GM23248 (cell line): ENCODE measurements at regions not wholly inside any gene's neighbourhood (a gene's known extent, or its start where the extent isn't known, plus 50 kb on each side); places are given as distances from the start of the nearest gene placed in this dataset.
A peak's percentile ranks its signal among the peaks of the same experiment; 100 is the strongest.

Source experiments
- DNase-seq: peaks from one replicate; pipeline ENCODE4 v3.0.0-alpha.2; 2015
- H2AFZ ChIP-seq: fragments of 200-600 bp; sonication (generic); 2 replicates; pipeline ENCODE4 v1.6.1; 2016; ENCODE audit warnings: antibody characterized with exemption
- H3F3A ChIP-seq: fragments of 200-600 bp; sonication (generic); 2 replicates; pipeline ENCODE4 v1.6.1; 2016; ENCODE audit warnings: mild to moderate bottlenecking, antibody characterized with exemption, mixed run types; ENCODE audit not compliant: insufficient read depth
- H3K27ac ChIP-seq: fragments of 200-600 bp; sonication (generic); 2 replicates; pipeline ENCODE4 v1.5.1; 2016; ENCODE audit warnings: mild to moderate bottlenecking
- H3K27me3 ChIP-seq: fragments of 200-600 bp; sonication (generic); replicated peaks from 2 replicates; pipeline ENCODE4 v1.6.1; 2016; ENCODE audit warnings: mild to moderate bottlenecking; ENCODE audit not compliant: insufficient read depth
- H3K36me3 ChIP-seq: fragments of 200-600 bp; sonication (generic); 2 replicates; pipeline ENCODE4 v1.6.1; 2016; ENCODE audit warnings: low read depth, mild to moderate bottlenecking
- H3K4me1 ChIP-seq: fragments of 200-600 bp; sonication (generic); 2 replicates; pipeline ENCODE4 v1.6.1; 2016; ENCODE audit warnings: mild to moderate bottlenecking; ENCODE audit not compliant: insufficient read depth
- H3K4me2 ChIP-seq: fragments of 200-600 bp; sonication (generic); one replicate; pipeline ENCODE4 v1.6.1; 2016; ENCODE audit warnings: mild to moderate bottlenecking; ENCODE audit not compliant: unreplicated experiment
- H3K4me3 ChIP-seq: fragments of 200-600 bp; sonication (generic); 2 replicates; pipeline ENCODE4 v1.5.1; 2016; ENCODE audit warnings: mild to moderate bottlenecking
- H3K79me2 ChIP-seq: fragments of 200-600 bp; sonication (generic); 2 replicates; pipeline ENCODE4 v1.6.1; 2016; ENCODE audit warnings: mild to moderate bottlenecking; ENCODE audit not compliant: insufficient read depth
- H3K9ac ChIP-seq: fragments of 200-600 bp; sonication (generic); 2 replicates; pipeline ENCODE4 v1.6.1; 2016; ENCODE audit warnings: mild to moderate bottlenecking
- H3K9me2 ChIP-seq: fragments of 200-600 bp; sonication (generic); 2 replicates; pipeline ENCODE4 v1.6.1; 2016; ENCODE audit warnings: mixed run types, mild to moderate bottlenecking, moderate library complexity; ENCODE audit not compliant: insufficient read depth
- H3K9me3 ChIP-seq: fragments of 200-600 bp; sonication (generic); one replicate; pipeline ENCODE4 v1.6.1; 2017; ENCODE audit warnings: low read depth
- H4K20me1 ChIP-seq: fragments of 200-600 bp; sonication (generic); 2 replicates; pipeline ENCODE4 v1.6.0; 2016; ENCODE audit not compliant: insufficient read depth
- EZH2 ChIP-seq: fragments of 200-600 bp; sonication (generic); IDR thresholded peaks from 2 replicates; pipeline ENCODE4 v1.6.1; 2018; ENCODE audit warnings: antibody characterized with exemption, mild to moderate bottlenecking; ENCODE audit not compliant: insufficient read depth, poor library complexity, severe bottlenecking
- EZH2phosphoT487 ChIP-seq: fragments of 200-600 bp; sonication (generic); IDR thresholded peaks from 2 replicates; pipeline ENCODE4 v1.6.1; 2018; ENCODE audit warnings: antibody characterized with exemption, moderate library complexity, mild to moderate bottlenecking, low read depth; ENCODE audit not compliant: insufficient read depth
- WGBS, 2 experiments: methylation state at CpG; one replicate each; pipeline ENCODE4 v1.1.6; 2015 to 2017; ENCODE audit warnings: low lambda C conversion rate in 2 of 2, low coverage in 1 of 2; ENCODE audit errors: missing lambda C conversion rate in 2 of 2; 5-methylcytosine and 5-hydroxymethylcytosine counted together
- in situ Hi-C: fragments of 300-500 bp; cut with MboI; formaldehyde crosslinking; loops from 2 replicates; pipeline ENCODE4 v1.15.0; 2020

DNA sequence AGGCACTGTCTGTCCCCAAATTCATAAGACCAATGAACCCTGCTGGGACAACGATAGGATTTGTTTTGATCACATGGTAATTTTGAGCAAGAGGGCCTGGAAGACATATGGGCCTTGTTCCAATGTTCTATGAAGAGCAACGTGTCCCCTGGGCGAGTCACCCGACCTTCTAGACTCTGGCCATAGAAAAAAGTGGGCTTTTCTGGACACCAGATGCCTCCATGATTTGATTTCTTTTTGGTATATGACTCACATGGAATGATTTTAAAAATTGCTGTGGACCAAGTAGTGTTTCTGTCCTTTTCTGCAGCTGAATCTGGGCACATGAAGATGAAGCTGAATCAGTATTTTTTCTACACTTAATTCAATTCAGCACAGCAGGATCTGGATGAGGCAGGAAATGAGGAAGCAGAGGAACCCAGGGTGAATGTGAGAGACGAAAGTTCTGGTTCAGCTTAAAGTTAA, 104.9 kb downstream of the CDC42EP3 start:
- Histone ChIP-seq H2AFZ (peak overlapping the region; percentile 61), H3K79me2 (no peaks in the 10 kb centered on the region), H4K20me1 (no peaks in the 10 kb centered on the region), H3K9me3 (no peaks in the 10 kb centered on the region), H3K36me3 (no peaks in the 10 kb centered on the region), H3K27ac (peak overlapping the region; percentile 74), H3K27me3 (no peaks in the 10 kb centered on the region), H3K9ac (peak overlapping the region; percentile 24), H3K9me2 (no peaks in the 10 kb centered on the region), H3K4me1 (peaks cover 83% of the 10 kb centered on the region), H3F3A (peaks cover 90% of the 10 kb centered on the region), H3K4me3 (peak overlapping the region; percentile 4; the same call in 1 of the 2 replicates), H3K4me2 (peak overlapping the region; percentile 23)
- no peak for TF ChIP-seq EZH2
- no peak for TF ChIP-seq EZH2phosphoT487
- 4 to 7% methylated on average over 5 of the region's 5 CpGs for WGBS, 2 experiments
- DNase-seq: peak; percentile 76
- in situ Hi-C loops: no loop called here

DNA sequence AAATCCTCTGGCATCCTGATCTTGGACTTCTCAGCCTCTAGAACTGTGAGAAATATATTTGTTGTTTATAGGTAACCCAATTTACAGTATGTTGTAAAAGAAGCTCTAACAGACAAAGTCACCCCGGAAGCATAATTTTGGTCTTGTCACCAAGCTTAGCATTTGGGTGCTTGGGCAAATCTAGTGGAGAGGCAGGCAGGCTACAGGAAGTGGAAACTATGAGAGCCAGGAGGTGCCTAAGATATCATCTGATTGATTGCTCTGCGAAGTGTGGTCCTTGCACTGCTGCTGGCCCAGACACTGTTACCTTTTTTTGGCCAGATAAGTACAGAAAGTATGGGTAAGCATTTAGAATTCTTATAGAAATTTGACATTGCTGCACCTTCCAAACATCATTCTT, 102.9 kb downstream of the CDC42EP3 start:
- H3K4me3 ChIP-seq: no peak overlapping the region
- no peak overlapping the region for H3K9ac ChIP-seq
- H3K36me3 ChIP-seq: no peaks in the 10 kb centered on the region
- H3K4me1 ChIP-seq: peaks cover 80% of the 10 kb centered on the region
- H3F3A ChIP-seq: peaks cover 89% of the 10 kb centered on the region
- H2AFZ ChIP-seq: no peak overlapping the region
- in situ Hi-C loops: no loop called here
- no peaks in the 10 kb centered on the region for H3K9me2 ChIP-seq
- TF ChIP-seq EZH2phosphoT487 (no peak), EZH2 (no peak)
- no peaks in the 10 kb centered on the region for H3K79me2 ChIP-seq
- no peaks in the 10 kb centered on the region for H3K27me3 ChIP-seq
- H3K27ac ChIP-seq: no peak overlapping the region
- H3K9me3 ChIP-seq: no peaks in the 10 kb centered on the region
- no peak overlapping the region for H3K4me2 ChIP-seq
- DNase-seq: no peak
- WGBS, 2 experiments: 96 to 98% methylated on average over 2 of the region's 2 CpGs
- H4K20me1 ChIP-seq: no peaks in the 10 kb centered on the region

DNA sequence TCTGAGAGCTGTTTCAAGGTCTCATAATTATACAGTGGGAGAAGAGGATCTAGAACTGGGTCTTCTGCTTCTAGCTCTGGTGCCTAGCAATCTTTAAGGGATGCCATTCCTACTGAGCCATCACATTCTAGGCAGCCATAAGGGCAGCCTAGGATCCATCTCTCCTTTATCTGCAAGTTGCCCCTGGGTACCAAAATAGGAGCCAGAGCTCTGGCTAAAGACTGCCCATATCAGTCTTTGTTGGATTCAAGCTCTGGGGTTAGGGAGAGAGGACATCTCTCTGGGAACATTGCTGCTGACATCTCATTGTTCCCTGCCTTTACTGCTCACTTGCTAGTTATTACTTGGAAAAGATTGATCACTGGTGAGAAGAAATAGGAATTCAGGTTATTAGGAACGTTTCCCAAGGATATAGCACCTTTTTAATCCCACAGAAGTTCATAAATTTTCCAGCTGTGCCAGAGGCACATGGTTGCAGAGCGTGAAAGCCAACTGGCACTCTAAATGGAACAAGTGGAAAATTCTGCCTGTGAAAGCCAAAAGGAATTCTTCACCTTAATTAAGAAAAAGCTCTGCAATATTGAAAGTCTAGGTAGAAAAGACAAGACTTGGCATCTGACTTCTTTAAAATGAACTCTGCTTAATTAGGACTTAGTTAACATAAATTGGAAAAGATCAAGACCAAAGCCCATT, 102.2 kb downstream of the CDC42EP3 start:
- H3K27ac ChIP-seq: peak overlapping the region; percentile 82
- in situ Hi-C loops: no loop called here
- H3K9ac ChIP-seq: no peak overlapping the region

DNA sequence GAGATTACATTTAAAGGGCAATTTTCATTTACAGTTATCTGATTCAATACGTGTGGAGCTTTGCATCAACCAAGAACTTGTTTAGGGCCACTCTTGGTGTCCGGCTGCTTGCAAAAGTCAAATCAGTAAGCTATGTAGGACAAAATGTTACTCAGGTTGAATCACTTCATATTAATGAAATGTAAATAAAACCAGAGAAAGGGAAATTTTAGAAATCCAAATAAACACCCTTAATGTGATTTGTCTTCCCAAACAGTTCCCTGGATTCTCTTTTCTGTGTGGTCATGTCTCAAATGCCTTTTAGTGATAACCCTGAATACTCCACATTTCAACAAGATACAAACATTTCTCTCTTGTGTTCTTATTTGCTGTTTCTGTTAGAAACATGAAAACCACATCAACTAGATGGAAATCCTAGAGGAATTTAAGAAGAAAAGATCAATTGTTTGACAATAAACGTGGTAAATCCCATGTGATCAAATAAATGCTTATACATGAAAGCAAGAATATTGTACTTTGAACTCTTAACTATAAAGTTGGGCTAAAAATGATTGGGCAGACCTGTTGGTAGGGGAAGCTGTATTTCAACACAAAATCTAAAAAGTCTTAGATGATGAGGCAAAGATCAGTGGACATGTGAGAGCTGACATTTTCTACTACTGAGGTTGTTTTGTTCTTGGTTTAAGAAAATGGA, 101.3 kb downstream of the CDC42EP3 start:
- Histone ChIP-seq H3K4me2 (peak overlapping the region; percentile 55), H3K9me3 (no peaks in the 10 kb centered on the region), H3K36me3 (no peaks in the 10 kb centered on the region), H3F3A (peaks cover 75% of the 10 kb centered on the region), H4K20me1 (no peaks in the 10 kb centered on the region), H3K27me3 (no peaks in the 10 kb centered on the region), H3K4me3 (no peak overlapping the region), H3K9me2 (no peaks in the 10 kb centered on the region), H3K27ac (peak overlapping the region; percentile 82), H3K79me2 (no peaks in the 10 kb centered on the region), H3K9ac (peak overlapping the region; percentile 52), H3K4me1 (peaks cover 73% of the 10 kb centered on the region), H2AFZ (0 out of 2 replicates have a peak overlapping the region, but pooled peaks have one; percentile 11)
- WGBS, 2 experiments: 18 to 31% methylated on average over 3 of the region's 3 CpGs
- TF ChIP-seq EZH2phosphoT487 (no peak), EZH2 (no peak)
- DNase-seq: peak; percentile 55
- in situ Hi-C loops: no loop called here

More for the DNA sequence above, 102.2 kb downstream of the CDC42EP3 start:
- Histone ChIP-seq H3K27me3 (no peaks in the 10 kb centered on the region), H3K79me2 (no peaks in the 10 kb centered on the region), H3K4me1 (peaks cover 80% of the 10 kb centered on the region), H4K20me1 (no peaks in the 10 kb centered on the region), H3K4me3 (no peak overlapping the region), H3K36me3 (no peaks in the 10 kb centered on the region), H3K4me2 (peak overlapping the region; percentile 55), H2AFZ (no peak overlapping the region), H3K9me3 (no peaks in the 10 kb centered on the region), H3F3A (peaks cover 83% of the 10 kb centered on the region), H3K9me2 (no peaks in the 10 kb centered on the region)
- no peak for DNase-seq
- no peak for TF ChIP-seq EZH2
- TF ChIP-seq EZH2phosphoT487: no peak
- 56 to 61% methylated on average over 2 of the region's 2 CpGs for WGBS, 2 experiments
